AG04450 (cell line): ENCODE measurements at regions not wholly inside any gene's neighbourhood (a gene's known extent, or its start where the extent isn't known, plus 50 kb on each side); places are given as distances from the start of the nearest gene placed in this dataset.

ENCODE experiments used
- CTCF ChIA-PET: fragments of 300-600, 350-600 bp; formaldehyde crosslinking; extraction: SDS; loops from one replicate; lab custom pipeline; 2022; ENCODE audit warnings: antibody characterized with exemption, inconsistent platforms; lab: Charles Lee
- POLR2A ChIA-PET: fragments of 350-600 bp; formaldehyde crosslinking; extraction: SDS; loops from one replicate; lab custom pipeline; 2021; ENCODE audit warnings: antibody characterized with exemption, inconsistent platforms; lab: Yijun Ruan, JAX
- DNase-seq: peaks from one replicate; pipeline ENCODE4 v3.0.0-alpha.2; 2011; ENCODE audit warnings: low read depth, low spot score
- H3K27ac ChIP-seq: one replicate; pipeline ENCODE4 v1.5.1; 2012; ENCODE audit warnings: low read depth, low read length, control low read depth
- H3K27me3 ChIP-seq: one replicate; pipeline ENCODE4 v1.6.0; 2012; ENCODE audit warnings: low read length; ENCODE audit not compliant: control insufficient read depth, insufficient read depth
- H3K4me3 ChIP-seq: 2 replicates; pipeline ENCODE4 v1.5.1; 2011; ENCODE audit warnings: mild to moderate bottlenecking, low read depth, low read length, control low read depth
- H3K9me3 ChIP-seq: 2 replicates; pipeline ENCODE4 v1.5.1; 2012; ENCODE audit warnings: low read length; ENCODE audit not compliant: control insufficient read depth, insufficient read depth
- CTCF ChIP-seq: IDR thresholded peaks from 2 replicates; pipeline ENCODE4 v1.5.1; 2011; ENCODE audit warnings: low read depth, low read length, control low read depth, inconsistent platforms

DNA sequence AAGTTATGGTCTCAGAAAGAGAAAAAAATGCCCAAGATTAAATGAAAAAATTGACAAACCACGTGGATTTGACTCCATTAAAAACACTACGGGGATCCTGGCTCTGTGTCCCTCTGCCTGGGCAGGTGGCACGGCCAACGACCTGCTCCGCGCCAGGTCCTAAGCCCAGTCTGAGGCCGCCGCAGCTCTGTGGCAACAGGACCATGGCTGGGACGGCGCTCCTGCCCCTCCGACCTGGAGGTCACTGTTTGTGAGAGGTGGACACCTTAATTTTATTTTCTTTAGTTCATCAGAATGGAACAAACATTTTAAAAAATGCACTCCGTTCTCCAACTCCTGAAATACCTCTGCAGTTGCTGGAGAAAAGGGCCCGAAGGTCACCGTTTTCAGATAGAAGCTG lies 369.4 kb downstream of the CDH9 start:
- POLR2A ChIA-PET = no interaction called here

GRCh38 chr5:26666371-26666770 lies 372.0 kb downstream of the CDH9 start:
- no peak overlapping the region for H3K27ac ChIP-seq
- ChIA-PET POLR2A (no interaction called here), CTCF (no interaction called here)
- H3K9me3 ChIP-seq = peaks cover 17% of the 10 kb centered on the region
- no peaks in the 10 kb centered on the region for H3K27me3 ChIP-seq
- DNase-seq = no peak
- no peak for TF ChIP-seq CTCF
- no peak overlapping the region for H3K4me3 ChIP-seq

More for the DNA sequence above, 369.4 kb downstream of the CDH9 start:
- DNase-seq = no peak
- no peaks in the 10 kb centered on the region for H3K27me3 ChIP-seq
- H3K9me3 ChIP-seq = peaks cover 11% of the 10 kb centered on the region
- CTCF ChIA-PET = no interaction called here
- no peak overlapping the region for H3K27ac ChIP-seq
- no peak overlapping the region for H3K4me3 ChIP-seq
- no peak for TF ChIP-seq CTCF

- CTCF ChIA-PET = no interaction called here
- POLR2A ChIA-PET = no interaction called here
- peaks cover 18% of the 10 kb centered on the region for H3K9me3 ChIP-seq
Measured at GRCh38 chr5:26663500-26663899, 374.9 kb downstream of the CDH9 start.

GRCh38 chr5:26662806-26663360 lies 375.5 kb downstream of the CDH9 start:
- no peak for DNase-seq
- ChIA-PET POLR2A (no interaction called here), CTCF (no interaction called here)
- Histone ChIP-seq H3K27me3 (no peaks in the 10 kb centered on the region), H3K4me3 (no peak overlapping the region), H3K27ac (no peak overlapping the region), H3K9me3 (peaks cover 18% of the 10 kb centered on the region)
- no peak for TF ChIP-seq CTCF

More at GRCh38 chr5:26663500-26663899, 374.9 kb downstream of the CDH9 start:
- Histone ChIP-seq H3K27ac (no peak overlapping the region), H3K27me3 (no peaks in the 10 kb centered on the region), H3K4me3 (no peak overlapping the region)
- no peak for DNase-seq
- no peak for TF ChIP-seq CTCF

DNA sequence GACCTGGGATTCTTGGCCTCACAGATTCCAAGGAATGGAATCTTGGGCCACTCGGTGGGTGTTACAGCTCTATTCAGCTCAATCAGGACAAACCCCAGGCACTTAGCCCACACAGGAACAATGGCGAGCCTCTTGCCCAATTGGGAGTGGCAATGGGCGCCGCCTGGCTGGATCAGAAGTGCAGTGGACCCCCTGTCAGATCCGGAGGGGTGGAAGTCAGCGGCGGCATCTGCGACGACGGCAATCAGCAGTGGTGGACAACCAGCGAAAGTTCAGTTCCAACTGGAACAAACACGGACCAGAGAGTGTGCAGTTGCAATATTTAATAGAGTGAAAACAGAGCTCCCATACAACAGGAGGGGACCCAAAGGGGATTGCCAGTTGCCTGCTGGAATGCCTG lies 378.3 kb downstream of the CDH9 start:
- Histone ChIP-seq H3K4me3 (no peak overlapping the region), H3K27ac (no peak overlapping the region), H3K9me3 (peaks cover 24% of the 10 kb centered on the region), H3K27me3 (no peaks in the 10 kb centered on the region)
- TF ChIP-seq CTCF = no peak
- ChIA-PET POLR2A (no interaction called here), CTCF (no interaction called here)
- no peak for DNase-seq
